Activated CD8-positive, alpha-beta T cell treated with anti-CD3 and anti-CD28 coated beads for 36 hours (primary cell): ENCODE measurements at regions not wholly inside any gene's neighbourhood (a gene's known extent, or its start where the extent isn't known, plus 50 kb on each side); places are given as distances from the start of the nearest gene placed in this dataset.
"Not testable (repeated sequence)": the region's sequence is repeated elsewhere in the genome, so short reads cannot be mapped to it uniquely, and the experiment has no call there.

Experiments used
- ATAC-seq: fragments of 200-7000 bp; cut with Tn5 transposase; one replicate; pipeline ENCODE4 v1.10.0; 2021; ENCODE audit warnings: mild to moderate bottlenecking, moderate library complexity
- CTCF ChIA-PET: fragments of 350-600 bp; sonication (Branson Sonifier 250); formaldehyde crosslinking; loops from one replicate; lab custom pipeline; 2021; ENCODE audit warnings: antibody characterized with exemption; lab: Charles Lee
- POLR2A ChIA-PET: fragments of 350-600 bp; sonication (Branson Sonifier 250); formaldehyde crosslinking; loops from one replicate; lab custom pipeline; 2021; ENCODE audit warnings: antibody characterized with exemption; lab: Charles Lee
- DNase-seq: peaks from one replicate; pipeline ENCODE4 v3.0.0-alpha.2; 2020
- H3K27ac Mint-ChIP-seq: one replicate; pipeline ENCODE4 v1.8.0; 2021; ENCODE audit warnings: mild to moderate bottlenecking, mixed read lengths
- H3K27me3 Mint-ChIP-seq: one replicate; pipeline ENCODE4 v1.8.0; 2021; ENCODE audit warnings: mixed read lengths
- H3K36me3 Mint-ChIP-seq: one replicate; pipeline ENCODE4 v1.8.0; 2021; ENCODE audit warnings: low read depth, mixed read lengths
- H3K4me1 Mint-ChIP-seq: one replicate; pipeline ENCODE4 v1.8.0; 2021; ENCODE audit warnings: low read depth, mixed read lengths
- H3K4me3 Mint-ChIP-seq: one replicate; pipeline ENCODE4 v1.8.0; 2021; ENCODE audit warnings: mild to moderate bottlenecking, moderate library complexity, mixed read lengths
- H3K9me3 Mint-ChIP-seq: one replicate; pipeline ENCODE4 v1.8.0; 2021; ENCODE audit warnings: mixed read lengths
- CTCF ChIP-seq: fragments of 200-600 bp; IDR thresholded peaks from one replicate; pipeline ENCODE4 v1.8.0; 2022; ENCODE audit warnings: antibody characterized with exemption, mild to moderate bottlenecking
- intact Hi-C: fragments of 100-400 bp; cut with micrococcal nuclease; formaldehyde crosslinking; loops from one replicate; pipeline ENCODE4 v1.10.0; 2022

GRCh38 chr2:103402944-103403343, 641.1 kb downstream of the TMEM182 start:
- Mint-ChIP-seq H3K9me3 (peaks cover 2% of the 10 kb centered on the region), H3K4me1 (no peaks in the 10 kb centered on the region), H3K36me3 (no peaks in the 10 kb centered on the region), H3K4me3 (no peak overlapping the region), H3K27me3 (no peaks in the 10 kb centered on the region), H3K27ac (no peak overlapping the region)
- CTCF ChIA-PET: no interaction called here
- ATAC-seq (no peak), DNase-seq (no peak)
- intact Hi-C loops: no loop called here
- no peak for TF ChIP-seq CTCF
- POLR2A ChIA-PET: no interaction called here

GRCh38 chr2:103403388-103403787, 641.6 kb downstream of the TMEM182 start:
- H3K36me3 Mint-ChIP-seq, intact Hi-C loops, H3K4me3 Mint-ChIP-seq, H3K27ac Mint-ChIP-seq, DNase-seq, H3K9me3 Mint-ChIP-seq, CTCF ChIA-PET, POLR2A ChIA-PET, H3K4me1 Mint-ChIP-seq, ATAC-seq, H3K27me3 Mint-ChIP-seq: not testable (repeated sequence)

GRCh38 chr2:103410221-103410620, 648.4 kb downstream of the TMEM182 start:
- H3K27me3 Mint-ChIP-seq: no peaks in the 10 kb centered on the region
- intact Hi-C loops: no loop called here
- no peaks in the 10 kb centered on the region for H3K4me1 Mint-ChIP-seq
- no peaks in the 10 kb centered on the region for H3K36me3 Mint-ChIP-seq
- ChIA-PET CTCF (no interaction called here), POLR2A (no interaction called here)
- DNase-seq: no peak
- no peak overlapping the region for H3K4me3 Mint-ChIP-seq
- no peak overlapping the region for H3K27ac Mint-ChIP-seq
- TF ChIP-seq CTCF: no peak
- no peak for ATAC-seq
- H3K9me3 Mint-ChIP-seq: peaks cover 7% of the 10 kb centered on the region

- H3K27ac Mint-ChIP-seq: no peak overlapping the region
- ChIA-PET POLR2A (interaction anchor here (0.7 kb wide), 1 partner anchor 977 kb away, joined by 4 read pairs; no protein-coding TSS in a partner anchor), CTCF (no interaction called here)
- TF ChIP-seq CTCF: no peak
- H3K9me3 Mint-ChIP-seq: peaks cover 6% of the 10 kb centered on the region
- ATAC-seq (no peak), DNase-seq (no peak)
- H3K36me3 Mint-ChIP-seq: no peaks in the 10 kb centered on the region
- no peaks in the 10 kb centered on the region for H3K27me3 Mint-ChIP-seq
- H3K4me3 Mint-ChIP-seq: no peak overlapping the region
- intact Hi-C loops: no loop called here
- H3K4me1 Mint-ChIP-seq: no peaks in the 10 kb centered on the region
Observed at GRCh38 chr2:103419506-103419905, 657.7 kb downstream of the TMEM182 start.

- intact Hi-C loops: no loop called here
- POLR2A ChIA-PET: no interaction called here
- TF ChIP-seq CTCF: no peak
- CTCF ChIA-PET: no interaction called here
- no peak overlapping the region for H3K27ac Mint-ChIP-seq
- H3K27me3 Mint-ChIP-seq: no peaks in the 10 kb centered on the region
- no peaks in the 10 kb centered on the region for H3K4me1 Mint-ChIP-seq
- no peaks in the 10 kb centered on the region for H3K36me3 Mint-ChIP-seq
- H3K9me3 Mint-ChIP-seq: peaks cover 4% of the 10 kb centered on the region
- no peak overlapping the region for H3K4me3 Mint-ChIP-seq
- DNase-seq: no peak
- no peak for ATAC-seq
Observed at GRCh38 chr2:103423100-103423499, 661.3 kb downstream of the TMEM182 start.

GRCh38 chr2:103427567-103427966, 665.7 kb downstream of the TMEM182 start:
- DNase-seq (no peak), ATAC-seq (no peak)
- intact Hi-C loops: no loop called here
- TF ChIP-seq CTCF: no peak
- POLR2A ChIA-PET: no interaction called here
- Mint-ChIP-seq H3K36me3 (no peaks in the 10 kb centered on the region), H3K9me3 (peaks cover 1% of the 10 kb centered on the region), H3K27me3 (no peaks in the 10 kb centered on the region), H3K4me1 (no peaks in the 10 kb centered on the region), H3K4me3 (no peak overlapping the region), H3K27ac (no peak overlapping the region)
- CTCF ChIA-PET: no interaction called here
